ENCODE measurements at regions not wholly inside any gene's neighbourhood (a gene's known extent, or its start where the extent isn't known, plus 50 kb on each side); places are given as distances from the start of the nearest gene placed in this dataset.

- ChIA-PET POLR2A (no interaction called here), CTCF (no interaction called here)
- no peak for DNase-seq (ENCODE audit: low spot score)
- H3K4me1 Mint-ChIP-seq = no peaks in the 10 kb centered on the region
- no peak for ATAC-seq
- H3K4me3 Mint-ChIP-seq = no peak overlapping the region
- peaks cover 4% of the 10 kb centered on the region for H3K9me3 Mint-ChIP-seq
- H3K36me3 Mint-ChIP-seq = 0 out of 2 replicates have a peak, but pooled peaks cover 4% of the 10 kb centered on the region
- no peaks in the 10 kb centered on the region for H3K27me3 Mint-ChIP-seq (ENCODE audit: low read depth)
- no peak overlapping the region for H3K27ac Mint-ChIP-seq
- TF ChIP-seq MXD4 (CRISPR knock-in tag; IDR thresholded peaks at IDR 0.05; ENCODE audit: borderline replicate concordance) (no peak), ZNF219 (CRISPR knock-in tag; IDR thresholded peaks at IDR 0.05; ENCODE audit: borderline replicate concordance) (no peak), GRHL2 (CRISPR knock-in tag; IDR thresholded peaks at IDR 0.05; ENCODE audit: insufficient replicate concordance, severe bottlenecking) (no peak), EMX1 (CRISPR knock-in tag; IDR thresholded peaks at IDR 0.05) (no peak), NR3C1 (CRISPR knock-in tag; conservative IDR thresholded peaks at IDR 0.05; ENCODE audit: low read depth) (no peak), ELF4 (CRISPR knock-in tag; IDR thresholded peaks at IDR 0.05; ENCODE audit: low read depth) (no peak), NFATC4 (CRISPR knock-in tag; IDR thresholded peaks at IDR 0.05) (no peak), NFYB (CRISPR knock-in tag; conservative IDR thresholded peaks at IDR 0.05; ENCODE audit: low read depth) (no peak), CTCF (IDR thresholded peaks at IDR 0.05) (no peak), ZBTB21 (CRISPR knock-in tag; IDR thresholded peaks at IDR 0.05; ENCODE audit: borderline replicate concordance) (no peak), IRF2 (CRISPR knock-in tag; IDR thresholded peaks at IDR 0.05; ENCODE audit: borderline replicate concordance, low read depth) (no peak), HMGXB4 (CRISPR knock-in tag; IDR thresholded peaks at IDR 0.05) (no peak)
- TF ChIP-seq, protein P1, sequence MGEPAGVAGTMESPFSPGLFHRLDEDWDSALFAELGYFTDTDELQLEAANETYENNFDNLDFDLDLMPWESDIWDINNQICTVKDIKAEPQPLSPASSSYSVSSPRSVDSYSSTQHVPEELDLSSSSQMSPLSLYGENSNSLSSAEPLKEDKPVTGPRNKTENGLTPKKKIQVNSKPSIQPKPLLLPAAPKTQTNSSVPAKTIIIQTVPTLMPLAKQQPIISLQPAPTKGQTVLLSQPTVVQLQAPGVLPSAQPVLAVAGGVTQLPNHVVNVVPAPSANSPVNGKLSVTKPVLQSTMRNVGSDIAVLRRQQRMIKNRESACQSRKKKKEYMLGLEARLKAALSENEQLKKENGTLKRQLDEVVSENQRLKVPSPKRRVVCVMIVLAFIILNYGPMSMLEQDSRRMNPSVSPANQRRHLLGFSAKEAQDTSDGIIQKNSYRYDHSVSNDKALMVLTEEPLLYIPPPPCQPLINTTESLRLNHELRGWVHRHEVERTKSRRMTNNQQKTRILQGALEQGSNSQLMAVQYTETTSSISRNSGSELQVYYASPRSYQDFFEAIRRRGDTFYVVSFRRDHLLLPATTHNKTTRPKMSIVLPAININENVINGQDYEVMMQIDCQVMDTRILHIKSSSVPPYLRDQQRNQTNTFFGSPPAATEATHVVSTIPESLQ (CRISPR knock-in tag; IDR thresholded peaks at IDR 0.05) = no peak
These were observed 1134.8 kb downstream of the NSUN3 start for GRCh38 chr3:95197661-95198060.

- no peak for ATAC-seq
- POLR2A ChIA-PET = no interaction called here
- TF ChIP-seq ZNF532 (CRISPR knock-in tag; IDR thresholded peaks at IDR 0.05; ENCODE audit: borderline replicate concordance) (no peak), GRHL2 (CRISPR knock-in tag; IDR thresholded peaks at IDR 0.05; ENCODE audit: insufficient replicate concordance, severe bottlenecking) (no peak), FOXK1 (CRISPR knock-in tag; IDR thresholded peaks at IDR 0.05) (no peak)
These were observed 1137.5 kb downstream of the NSUN3 start for GRCh38 chr3:95200384-95200783.

More at GRCh38 chr3:95200384-95200783, 1137.5 kb downstream of the NSUN3 start:
- H3K4me1 Mint-ChIP-seq = no peaks in the 10 kb centered on the region
- no peak for DNase-seq (ENCODE audit: low spot score)
- no peak overlapping the region for H3K27ac Mint-ChIP-seq
- no peak overlapping the region for H3K4me3 Mint-ChIP-seq
- peaks cover 13% of the 10 kb centered on the region; the same call in 1 of the 2 replicates for H3K36me3 Mint-ChIP-seq
- H3K9me3 Mint-ChIP-seq = peaks cover 26% of the 10 kb centered on the region
- no peaks in the 10 kb centered on the region; the same call in 1 of the 2 replicates for H3K27me3 Mint-ChIP-seq (ENCODE audit: low read depth)
- CTCF ChIA-PET = no interaction called here

All from WTC11 (cell line).